NCI-H2107 treated with DMSO at 0.1 percent for 48 hours (cell line): ENCODE measurements at regions not wholly inside any gene's neighbourhood (a gene's known extent, or its start where the extent isn't known, plus 50 kb on each side); places are given as distances from the start of the nearest gene placed in this dataset.

Experiments
- DNase-seq: peaks from one replicate; lab custom pipeline; 2025; ENCODE audit not compliant: unreplicated experiment; lab: John Stamatoyannopoulos, UW

GRCh38 chr1:55503663-55504305 lies 288.6 kb upstream of the USP24 start:
- DNase-seq: no peak

DNA sequence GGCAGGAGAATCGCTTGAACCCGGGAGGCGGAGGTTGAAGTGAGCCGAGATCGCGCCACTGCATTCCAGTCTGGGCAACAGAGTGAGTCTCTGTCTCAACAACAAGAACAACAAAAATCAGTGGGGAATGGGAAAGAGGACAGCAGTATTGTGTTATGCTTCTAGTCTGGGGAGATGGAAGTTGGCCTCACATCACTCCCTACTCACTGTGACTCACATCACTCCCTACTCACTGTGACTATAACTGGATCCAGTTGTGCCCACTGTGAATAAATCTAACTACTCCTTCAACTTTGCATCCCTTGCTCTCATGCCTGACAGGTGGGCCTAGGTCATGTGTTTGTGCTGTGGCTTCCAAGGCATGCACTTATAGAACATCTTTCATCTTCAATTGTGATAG lies 285.4 kb upstream of the USP24 start:
- DNase-seq: no peak

DNA sequence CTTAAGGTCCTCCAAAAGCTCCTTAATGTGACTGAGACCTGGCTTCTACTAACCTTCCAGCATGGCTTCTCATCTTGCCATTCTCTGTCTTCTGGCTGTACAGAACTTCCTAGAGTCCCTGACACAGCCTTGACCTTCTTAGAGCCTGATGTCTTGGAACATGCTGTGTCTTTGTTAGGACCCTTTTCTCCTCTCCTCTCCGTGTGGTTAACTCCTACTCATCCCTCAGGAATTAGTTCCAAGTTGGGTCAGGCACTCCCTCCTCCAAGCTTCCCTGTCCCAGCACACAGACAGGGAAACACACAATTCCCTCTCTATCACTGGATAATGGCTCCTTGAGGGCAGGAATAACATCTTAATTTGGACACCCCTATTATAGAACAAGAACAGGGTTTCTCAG lies 275.4 kb upstream of the USP24 start:
- no peak for DNase-seq

DNA sequence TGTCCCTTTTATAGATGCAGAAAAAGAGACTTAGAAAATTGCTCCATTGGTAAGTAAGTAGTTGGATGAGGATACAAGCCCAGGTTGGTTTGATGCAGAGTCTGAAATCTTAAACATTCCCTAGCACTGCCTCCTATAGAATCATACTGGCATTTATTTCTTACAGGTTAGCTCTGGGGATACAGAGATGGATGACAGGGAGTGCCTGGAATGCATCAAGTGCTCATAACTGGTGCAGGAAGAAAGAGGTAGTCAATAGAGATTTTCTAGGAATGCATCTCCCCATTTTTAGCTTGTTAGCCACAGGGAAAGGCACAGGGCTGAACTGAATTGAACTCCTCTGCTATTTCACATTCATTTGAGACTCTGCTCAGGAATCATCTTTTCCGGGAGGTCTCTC lies 269.0 kb upstream of the USP24 start:
- no peak for DNase-seq

GRCh38 chr1:55483523-55483922 lies 268.4 kb upstream of the USP24 start:
- DNase-seq: no peak

GRCh38 chr1:55481634-55482033 lies 266.5 kb upstream of the USP24 start:
- DNase-seq: no peak

GRCh38 chr1:55480029-55480795 lies 265.0 kb upstream of the USP24 start:
- no peak for DNase-seq

- DNase-seq: peak; percentile 15
Measured at GRCh38 chr1:55478742-55479141, 263.6 kb upstream of the USP24 start.

DNA sequence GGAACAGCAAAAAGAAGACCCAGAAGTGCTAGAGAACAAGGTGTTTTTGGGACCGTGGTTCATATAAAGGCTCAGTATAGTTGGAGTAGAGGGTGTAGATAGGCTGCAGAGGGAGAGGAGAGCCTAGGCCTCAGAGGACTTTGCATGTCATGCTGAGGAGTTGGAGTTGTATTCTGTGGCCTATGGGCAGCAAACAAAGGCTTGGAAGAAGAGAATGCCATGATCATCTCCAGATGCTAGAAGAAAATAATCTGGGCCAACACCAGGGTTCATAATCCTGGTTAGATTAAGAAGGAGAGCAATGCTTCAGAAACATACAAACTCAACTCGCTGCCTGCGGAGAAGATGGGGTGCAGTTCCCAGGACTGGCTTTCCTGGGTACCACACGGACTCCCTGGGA lies 262.8 kb upstream of the USP24 start:
- DNase-seq: no peak

DNA sequence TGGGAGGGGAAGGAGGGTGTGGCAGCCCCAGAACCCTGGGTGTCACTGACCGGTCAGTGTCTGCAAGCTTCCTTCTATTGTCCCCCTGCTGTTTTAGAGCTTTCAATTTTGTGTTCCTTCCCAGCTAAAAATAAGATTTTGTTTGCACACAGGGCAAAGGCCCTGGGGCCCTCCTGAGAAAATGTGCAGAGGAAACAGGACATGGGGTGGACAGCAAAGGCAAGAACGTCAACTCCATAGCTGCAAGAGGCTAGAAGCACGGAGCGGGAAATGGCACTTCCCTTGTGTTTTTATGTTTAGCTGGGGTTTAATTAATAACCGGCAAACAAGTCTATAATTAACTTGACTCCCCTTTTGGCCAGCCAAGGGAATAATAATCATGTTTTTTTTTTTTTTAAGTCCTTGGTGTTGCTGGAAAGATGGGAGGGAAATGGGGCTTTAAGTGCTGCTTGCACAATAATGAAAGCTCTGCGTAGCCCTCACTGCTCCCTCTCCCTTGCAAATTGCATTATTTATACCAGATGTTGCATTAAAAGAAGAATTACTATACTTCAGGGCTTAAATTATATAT lies 261.4 kb upstream of the USP24 start:
- no peak for DNase-seq

DNA sequence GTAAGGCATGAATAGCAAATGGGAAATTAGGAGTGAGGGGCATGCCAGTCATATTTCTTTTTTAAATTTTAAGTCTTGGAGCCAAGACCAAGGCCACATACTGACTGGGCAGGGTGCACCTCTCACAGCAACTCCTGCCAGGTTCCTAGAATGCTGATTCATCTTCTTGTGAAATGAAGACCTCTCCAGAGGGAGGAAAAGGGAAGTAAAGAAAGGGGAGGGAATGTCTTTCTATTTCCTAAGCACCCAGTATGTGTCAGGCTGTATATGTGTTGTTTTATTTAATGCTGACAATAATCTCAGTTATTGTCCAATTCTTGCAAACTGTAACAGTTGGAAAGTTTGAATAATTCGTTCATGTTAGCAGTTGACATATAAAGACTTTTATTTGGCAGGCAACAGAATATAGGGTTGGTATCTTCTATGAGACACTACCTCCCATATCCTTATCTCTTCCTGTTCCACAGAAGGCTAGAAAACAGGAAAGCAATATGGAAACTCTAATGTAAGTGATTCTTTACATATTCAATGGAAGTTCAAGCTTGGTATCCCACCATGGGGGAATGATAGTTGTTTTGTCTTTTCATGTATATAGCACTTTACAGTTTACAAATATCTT lies 259.1 kb upstream of the USP24 start:
- no peak for DNase-seq

- no peak for DNase-seq
Measured at GRCh38 chr1:55473661-55474060, 258.5 kb upstream of the USP24 start.

DNA sequence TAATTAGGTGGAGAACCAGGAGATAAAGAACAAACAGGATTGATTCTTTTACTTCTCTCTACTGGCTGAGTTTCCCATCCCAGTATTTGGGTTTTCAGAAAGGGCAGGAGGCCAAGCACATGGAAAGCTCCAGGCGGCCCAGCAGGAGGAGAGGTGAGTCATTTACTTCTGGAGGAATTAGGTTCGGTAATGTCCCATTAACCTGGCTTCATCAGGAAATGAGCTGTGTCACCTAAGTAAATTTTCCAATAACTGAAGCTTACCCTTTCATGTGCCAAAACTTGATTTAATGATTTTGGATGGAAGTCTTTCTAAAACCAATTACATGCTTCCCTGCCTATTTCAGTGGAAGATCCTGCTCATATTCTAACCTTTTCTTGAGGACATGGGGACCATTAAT lies 257.6 kb upstream of the USP24 start:
- no peak for DNase-seq

DNA sequence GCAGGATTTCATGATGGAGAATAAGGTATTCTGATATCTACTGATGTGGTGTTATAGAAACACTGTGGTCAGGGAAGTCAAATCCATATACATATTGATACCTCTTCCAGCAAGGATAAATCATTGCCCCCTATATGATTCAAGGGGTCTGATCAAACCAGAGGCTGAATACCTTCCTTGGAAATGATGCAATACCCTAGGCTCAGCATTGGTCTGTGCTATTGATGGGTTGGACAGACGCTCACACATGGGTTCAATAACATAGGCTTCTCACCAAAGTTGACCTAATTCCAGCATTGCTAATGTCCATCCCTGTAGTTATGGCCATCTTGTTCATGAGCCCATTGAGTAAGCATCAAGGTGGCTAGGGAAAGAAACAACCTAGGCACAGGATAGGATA lies 257.0 kb upstream of the USP24 start:
- no peak for DNase-seq

- no peak for DNase-seq
Measured at GRCh38 chr1:55468142-55468795, 253.1 kb upstream of the USP24 start.

GRCh38 chr1:55466921-55467320 lies 251.8 kb upstream of the USP24 start:
- DNase-seq: no peak

GRCh38 chr1:55466373-55466772 lies 251.2 kb upstream of the USP24 start:
- no peak for DNase-seq

DNA sequence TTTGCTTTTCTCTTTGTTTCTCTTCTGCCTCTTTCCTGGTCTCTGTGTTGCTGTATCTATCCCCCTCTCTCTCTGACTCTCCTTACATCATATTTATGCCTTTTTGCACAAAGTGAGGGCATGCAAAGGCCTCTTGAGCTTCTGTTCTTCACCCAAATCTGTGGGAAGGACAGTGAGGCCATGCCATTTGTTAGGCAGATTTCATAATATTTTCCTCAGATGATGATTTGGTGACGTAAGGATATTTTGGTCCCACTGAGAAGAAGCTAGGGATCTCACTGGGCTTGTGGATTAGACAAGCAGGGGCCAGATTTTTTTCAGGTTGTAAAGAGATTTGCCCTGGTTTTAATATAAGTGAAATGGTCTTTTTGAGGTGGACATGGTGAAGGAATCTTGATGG lies 249.4 kb upstream of the USP24 start:
- DNase-seq: no peak

DNA sequence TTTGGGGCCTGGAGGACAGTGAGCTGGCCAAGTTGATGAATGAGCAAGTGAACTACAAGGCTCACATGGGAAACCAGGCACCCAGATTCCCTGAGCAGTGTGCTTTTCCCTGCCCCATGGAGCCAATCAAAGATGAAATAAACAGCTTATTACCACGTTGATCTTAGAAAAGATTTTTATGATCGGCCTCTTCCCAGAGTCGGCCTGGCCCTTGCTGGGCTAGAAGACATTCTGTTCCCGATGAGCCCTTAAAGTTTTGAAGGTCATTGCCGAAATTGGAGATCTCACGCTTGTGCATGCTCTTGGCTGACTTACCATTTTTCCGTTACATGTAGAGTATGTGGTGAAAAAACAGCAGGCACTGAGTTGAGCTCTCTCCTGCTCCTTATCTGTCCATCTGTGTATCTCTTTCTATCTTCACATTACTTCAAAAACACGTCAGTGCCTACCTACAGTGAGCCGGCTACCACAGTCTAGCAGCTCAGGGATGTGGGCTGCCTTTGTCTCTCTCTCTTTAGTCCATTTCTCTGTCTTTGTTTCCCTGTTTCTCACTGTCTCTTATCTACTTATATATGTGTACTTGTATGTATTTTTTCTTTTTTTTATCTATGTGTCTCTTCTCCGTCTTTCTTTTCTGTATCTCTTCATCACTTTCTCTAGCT lies 248.8 kb upstream of the USP24 start:
- DNase-seq: no peak

- DNase-seq: no peak
Measured at GRCh38 chr1:55457874-55458273, 242.7 kb upstream of the USP24 start.

DNA sequence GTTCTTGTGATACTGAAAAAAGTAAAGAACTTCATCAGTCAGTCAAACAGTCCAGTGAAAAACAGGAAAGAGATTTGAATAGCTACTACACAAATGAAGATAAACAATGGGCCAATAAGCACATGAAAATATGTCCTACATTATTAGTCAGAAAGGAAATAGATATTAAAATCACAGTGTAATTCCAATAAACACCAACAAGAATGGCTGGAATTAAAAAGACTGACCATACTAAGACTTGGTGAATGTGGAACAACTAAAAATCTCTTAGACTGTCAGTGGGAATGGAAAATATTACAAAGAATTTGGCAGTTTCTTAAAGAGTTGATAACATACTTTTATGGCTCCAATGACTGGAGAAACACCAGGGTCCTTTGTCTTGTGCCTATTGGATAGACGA lies 241.8 kb upstream of the USP24 start:
- no peak for DNase-seq
